K562 (cell line): ENCODE measurements at regions not wholly inside any gene's neighbourhood (a gene's known extent, or its start where the extent isn't known, plus 50 kb on each side); places are given as distances from the start of the nearest gene placed in this dataset.

Source experiments
- ATAC-seq: fragments of 200-7000 bp; cut with Tn5 transposase; 3 replicates; pipeline ENCODE4 v1.9.1; 2020; ENCODE audit warnings: moderate library complexity
- BruUV-seq: library from RNA; stranded (reverse); fragments of 400-500 nt; replicated peaks from 2 replicates; lab custom pipeline; 2021; lab: Mats Ljungman, UMichigan
- CTCF ChIA-PET: fragments of 300-600 bp; formaldehyde crosslinking; extraction: SDS; loops from one replicate; lab custom pipeline; 2021; ENCODE audit warnings: low intra/inter-chr PET ratio; lab: Yijun Ruan, JAX
- POLR2A ChIA-PET: fragments of 300-600, 350-650 bp; sonication (Branson Sonifier 250); formaldehyde crosslinking; extraction: SDS; loops from one replicate; lab custom pipeline; 2021; ENCODE audit warnings: antibody characterized with exemption, inconsistent platforms; lab: Yijun Ruan, JAX
- DNase-seq, 4 experiments: peaks; one replicate each; pipeline versions ENCODE4 v3.0.0 to v3.0.0-alpha.2; 2011 to 2018; ENCODE audit warnings: low spot score in 3 of 4, mixed read lengths in 3 of 4; ENCODE audit errors: extremely low read depth in 1 of 4
- FAIRE-seq: peaks from 2 replicates; lab custom pipeline; 2011; peaks lifted over from hg19 to GRCh38; lab: Jason Lieb, UNC
- H2AFZ ChIP-seq: 2 replicates; pipeline ENCODE4 v1.6.0; 2011; ENCODE audit warnings: low read depth, low read length, control low read depth, inconsistent platforms
- H3K27ac ChIP-seq: fragments of 200-600 bp; 3 replicates; pipeline ENCODE4 v1.8.0; 2011; ENCODE audit warnings: low read depth, mild to moderate bottlenecking, control low read depth, inconsistent platforms, low read length, moderate library complexity, mixed read lengths; ENCODE audit errors: extremely low read depth
- H3K27me3 ChIP-seq, 2 experiments: fragments of 300-600 bp in 1 of 2; 2 replicates in 1 of 2; 3 replicates in 1 of 2; pipeline versions ENCODE4 v1.6.0 to v1.8.0; 2011; ENCODE audit warnings: inconsistent platforms in 2 of 2, low read length in 2 of 2, mild to moderate bottlenecking in 1 of 2, mixed read lengths in 1 of 2, moderate library complexity in 1 of 2; ENCODE audit not compliant: control insufficient read depth in 2 of 2, insufficient read depth in 2 of 2
- H3K36me3 ChIP-seq: fragments of 300-600 bp; 3 replicates; pipeline ENCODE4 v1.8.0; 2011; ENCODE audit warnings: mild to moderate bottlenecking, low read length, inconsistent platforms; ENCODE audit not compliant: control insufficient read depth, insufficient read depth
- H3K4me1 ChIP-seq, 2 experiments: fragments of 200-600 bp in 1 of 2; replicated peaks in 1 of 2; 2 replicates in 1 of 2; 3 replicates in 1 of 2; pipeline versions ENCODE4 v1.5.1 to v1.8.0; 2011; ENCODE audit warnings: inconsistent platforms in 2 of 2, low read length in 2 of 2, mild to moderate bottlenecking in 1 of 2, mixed read lengths in 1 of 2, moderate library complexity in 1 of 2; ENCODE audit not compliant: control insufficient read depth in 2 of 2, insufficient read depth in 2 of 2
- H3K4me2 ChIP-seq: 2 replicates; pipeline ENCODE4 v1.6.1; 2011; ENCODE audit warnings: low read length, control low read depth, inconsistent platforms, mixed read lengths; ENCODE audit not compliant: insufficient read depth
- H3K4me3 ChIP-seq: fragments of 200-600 bp; sonication (generic), shearing (Covaris generic); 2 replicates; pipeline ENCODE4 v1.5.1; 2016; ENCODE audit warnings: control low read depth, inconsistent platforms
- H3K79me2 ChIP-seq: fragments of 200-600 bp; 3 replicates; pipeline ENCODE4 v1.8.0; 2011; ENCODE audit warnings: low read length, inconsistent platforms; ENCODE audit not compliant: control insufficient read depth, insufficient read depth
- H3K9ac ChIP-seq, 2 experiments: 2 replicates each; pipeline versions ENCODE4 v1.6.0 to v1.6.1; 2011; ENCODE audit warnings: low read depth in 2 of 2, low read length in 2 of 2, control low read depth in 1 of 2, inconsistent platforms in 1 of 2, mild to moderate bottlenecking in 1 of 2, mixed read lengths in 1 of 2; ENCODE audit not compliant: insufficient read depth in 1 of 2
- H3K9me1 ChIP-seq: one replicate; pipeline ENCODE4 v1.6.0; 2011; ENCODE audit warnings: inconsistent platforms, mild to moderate bottlenecking, low read length, moderate library complexity; ENCODE audit not compliant: control insufficient read depth, insufficient read depth
- H3K9me3 ChIP-seq: replicated peaks from 2 replicates; pipeline ENCODE4 v1.5.1; 2011; ENCODE audit warnings: low read depth, low read length, inconsistent platforms; ENCODE audit not compliant: control insufficient read depth, insufficient read depth
- H4K20me1 ChIP-seq: replicated peaks from 2 replicates; pipeline ENCODE4 v1.6.1; 2011; ENCODE audit warnings: low read length, inconsistent platforms, mixed read lengths; ENCODE audit not compliant: control insufficient read depth, insufficient read depth
- ARHGAP35 ChIP-seq: fragments of 450-650 bp; IDR thresholded peaks from 2 replicates; pipeline ENCODE4 v1.6.1; 2018; ENCODE audit not compliant: partially characterized antibody
- CBFB ChIP-seq: sonication (generic); formaldehyde crosslinking; IDR thresholded peaks from 2 replicates; pipeline ENCODE4 v1.4.0; 2020; ENCODE audit warnings: mild to moderate bottlenecking, missing genetic modification reagents
- DIDO1 ChIP-seq: fragments of 450-650 bp; IDR thresholded peaks from 2 replicates; pipeline ENCODE4 v1.6.1; 2016; ENCODE audit warnings: low read depth, missing biosample characterization, missing genetic modification characterization
- ELF4 ChIP-seq: fragments of 450-650 bp; formaldehyde crosslinking; IDR thresholded peaks from 2 replicates; pipeline ENCODE4 v1.4.0; 2022; ENCODE audit warnings: missing genetic modification characterization
- FOXJ3 ChIP-seq: sonication (generic); formaldehyde crosslinking; IDR thresholded peaks from 2 replicates; pipeline ENCODE4 v1.4.0; 2020; ENCODE audit warnings: mild to moderate bottlenecking, missing genetic modification reagents
- HSF4 ChIP-seq: fragments of 250-450 bp; sonication (Bioruptor Pico); IDR thresholded peaks from 2 replicates; pipeline ENCODE4 v2.1.2; 2022; ENCODE audit warnings: mild to moderate bottlenecking, moderate library complexity, borderline replicate concordance
- NFYB ChIP-seq: IDR thresholded peaks from 2 replicates; pipeline ENCODE4 v1.6.1; 2011; ENCODE audit warnings: mild to moderate bottlenecking, moderate library complexity; ENCODE audit not compliant: insufficient read length; ENCODE audit errors: extremely low read depth
- NR2C1 ChIP-seq, 2 experiments: fragments of 450-650 bp; IDR thresholded peaks; 2 replicates each; pipeline ENCODE4 v1.6.1; 2017; ENCODE audit warnings: mild to moderate bottlenecking in 2 of 2, antibody characterized with exemption in 1 of 2, inconsistent platforms in 1 of 2, missing compliant biosample characterization in 1 of 2, missing genetic modification characterization in 1 of 2
- RBM14 ChIP-seq: fragments of 200-400 bp; formaldehyde crosslinking; IDR thresholded peaks from 2 replicates; pipeline ENCODE4 v1.6.1; 2018; ENCODE audit warnings: low read depth, mild to moderate bottlenecking, low read length, moderate library complexity, borderline replicate concordance; ENCODE audit not compliant: insufficient read depth
- RBM25 ChIP-seq: fragments of 200-400 bp; formaldehyde crosslinking; IDR thresholded peaks from 2 replicates; pipeline ENCODE4 v1.6.1; 2018; ENCODE audit warnings: low read length, low read depth, moderate library complexity; ENCODE audit not compliant: severe bottlenecking
- STAG1 ChIP-seq: sonication (generic); formaldehyde crosslinking; IDR thresholded peaks from 2 replicates; pipeline ENCODE4 v1.5.0; 2020; ENCODE audit warnings: missing genetic modification reagents, borderline replicate concordance
- TCFL5 ChIP-seq: fragments of 250-450 bp; sonication (Bioruptor Pico); conservative IDR thresholded peaks from 2 replicates; pipeline ENCODE4 v1.6.1; 2021; ENCODE audit warnings: mild to moderate bottlenecking, moderate library complexity, matching md5 sums
- U2AF1 ChIP-seq: fragments of 200-400 bp; formaldehyde crosslinking; optimal IDR thresholded peaks from 2 replicates; pipeline ENCODE3; 2017; ENCODE audit warnings: mild to moderate bottlenecking, low read depth, low read length, moderate library complexity
- XRCC5 ChIP-seq: fragments of 200-400 bp; formaldehyde crosslinking; IDR thresholded peaks from 2 replicates; pipeline ENCODE4 v1.6.1; 2017; ENCODE audit warnings: low read depth, mild to moderate bottlenecking, low read length
- ZNF212 ChIP-seq: fragments of 450-650 bp; formaldehyde crosslinking; IDR thresholded peaks from 2 replicates; pipeline ENCODE4 v1.4.0; 2020; ENCODE audit warnings: mild to moderate bottlenecking
- ZNF23 ChIP-seq: fragments of 250-450 bp; sonication (Bioruptor Pico); IDR thresholded peaks from 2 replicates; pipeline ENCODE4 v1.4.0; 2020; ENCODE audit warnings: mild to moderate bottlenecking
- ZNF589 ChIP-seq: fragments of 200-800 bp; sonication (Bioruptor generic); IDR thresholded peaks from 2 replicates; pipeline ENCODE4 v1.6.1; 2016; ENCODE audit warnings: low read depth, missing genetic modification characterization, missing compliant biosample characterization
- WGBS: fragments of 100-300 bp; shearing (Covaris generic); methylation state at CpG from one replicate; pipeline ENCODE4 v1.1.6; 2016; ENCODE audit warnings: low coverage, mixed read lengths; ENCODE audit not compliant: insufficient coverage; ENCODE audit errors: missing lambda C conversion rate; 5-methylcytosine and 5-hydroxymethylcytosine counted together
- in situ Hi-C: fragments of 300-500 bp; cut with MboI; formaldehyde crosslinking; loops from 4 replicates; pipeline ENCODE4 v1.15.0; 2018; ENCODE audit warnings: inconsistent platforms, mixed read lengths
- intact Hi-C: fragments of 100-400 bp; cut with micrococcal nuclease; formaldehyde crosslinking; loops from 2 replicates; pipeline ENCODE4 v1.14.2; 2022
- TF ChIP-seq, protein P1 (sequence below): fragments of 250-450 bp; sonication (Bioruptor Pico); IDR thresholded peaks from 2 replicates; pipeline ENCODE4 v1.5.1; 2021; ENCODE audit warnings: mild to moderate bottlenecking
- TF ChIP-seq, protein P2 (sequence below): fragments of 250-450 bp; sonication (Bioruptor Pico); IDR thresholded peaks from 2 replicates; pipeline ENCODE4 v1.8.0; 2021; ENCODE audit warnings: borderline replicate concordance, mild to moderate bottlenecking, moderate library complexity; ENCODE audit not compliant: poor library complexity, severe bottlenecking

GRCh38 chr11:95647355-95647754 is 142.2 kb downstream of the FAM76B start:
- no peak for ATAC-seq
- Histone ChIP-seq H3K4me2 (no peak overlapping the region), H3K36me3 (no peaks in the 10 kb centered on the region), H3K27ac (no peak overlapping the region), H3K27me3 (no peaks in the 10 kb centered on the region), H4K20me1 (no peaks in the 10 kb centered on the region), H3K9me3 (no peaks in the 10 kb centered on the region), H3K4me1 (peaks cover 0 to 10% of the 10 kb centered on the region in 2 experiments; a peak in 3 of 5 replicates), H3K9me1 (no peaks in the 10 kb centered on the region), H3K4me3 (no peak overlapping the region), H2AFZ (peak overlapping the region; percentile 41; the same call in 1 of the 2 replicates), H3K79me2 (no peaks in the 10 kb centered on the region), H3K9ac (no peak overlapping the region)
- CTCF ChIA-PET = no interaction called here
- TF ChIP-seq, protein P1, sequence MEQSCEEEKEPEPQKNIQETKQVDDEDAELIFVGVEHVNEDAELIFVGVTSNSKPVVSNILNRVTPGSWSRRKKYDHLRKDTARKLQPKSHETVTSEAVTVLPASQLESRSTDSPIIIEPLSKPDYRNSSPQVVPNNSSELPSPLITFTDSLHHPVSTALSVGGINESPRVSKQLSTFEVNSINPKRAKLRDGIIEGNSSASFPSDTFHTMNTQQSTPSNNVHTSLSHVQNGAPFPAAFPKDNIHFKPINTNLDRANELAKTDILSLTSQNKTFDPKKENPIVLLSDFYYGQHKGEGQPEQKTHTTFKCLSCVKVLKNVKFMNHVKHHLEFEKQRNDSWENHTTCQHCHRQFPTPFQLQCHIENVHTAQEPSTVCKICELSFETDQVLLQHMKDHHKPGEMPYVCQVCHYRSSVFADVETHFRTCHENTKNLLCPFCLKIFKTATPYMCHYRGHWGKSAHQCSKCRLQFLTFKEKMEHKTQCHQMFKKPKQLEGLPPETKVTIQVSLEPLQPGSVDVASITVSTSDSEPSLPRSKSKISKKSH (CRISPR knock-in tag) = no peak
- TF ChIP-seq RBM14 (no peak), FOXJ3 (no peak), RBM25 (no peak), ELF4 (CRISPR knock-in tag) (no peak), CBFB (no peak), NFYB (no peak), ZNF212 (no peak), XRCC5 (no peak), HSF4 (no peak), U2AF1 (no peak), TCFL5 (CRISPR knock-in tag) (no peak), NR2C1 (IDR thresholded peaks at IDR 0.05) (no peak), NR2C1 (tag; IDR thresholded peaks at IDR 0.05) (no peak), ZNF23 (CRISPR knock-in tag) (no peak), ZNF589 (CRISPR knock-in tag) (no peak), ARHGAP35 (no peak), STAG1 (no peak), DIDO1 (tag) (no peak)
- TF ChIP-seq, protein P2, sequence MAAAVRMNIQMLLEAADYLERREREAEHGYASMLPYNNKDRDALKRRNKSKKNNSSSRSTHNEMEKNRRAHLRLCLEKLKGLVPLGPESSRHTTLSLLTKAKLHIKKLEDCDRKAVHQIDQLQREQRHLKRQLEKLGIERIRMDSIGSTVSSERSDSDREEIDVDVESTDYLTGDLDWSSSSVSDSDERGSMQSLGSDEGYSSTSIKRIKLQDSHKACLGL (CRISPR knock-in tag) = no peak
- intact Hi-C loops = no loop called here
- 92% methylated on average over 1 of the region's 1 CpG for WGBS
- no peak for DNase-seq
- BruUV-seq = no TSS peak
- POLR2A ChIA-PET = no interaction called here
- in situ Hi-C loops = no loop called here
- FAIRE-seq = no peak
